Smooth muscle cell (in vitro differentiated cells): ENCODE measurements at regions not wholly inside any gene's neighbourhood (a gene's known extent, or its start where the extent isn't known, plus 50 kb on each side); places are given as distances from the start of the nearest gene placed in this dataset.

Experiments
- DNase-seq: peaks from one replicate; lab custom pipeline; 2025; ENCODE audit not compliant: unreplicated experiment; lab: John Stamatoyannopoulos, UW
- H2AFZ ChIP-seq: fragments of 200-600 bp; sonication (generic); 2 replicates; pipeline ENCODE4 v1.6.0; 2016; ENCODE audit warnings: antibody characterized with exemption, low read depth, mild to moderate bottlenecking
- H3F3A ChIP-seq: fragments of 200-600 bp; sonication (generic); 2 replicates; pipeline ENCODE4 v1.6.0; 2017; ENCODE audit warnings: antibody characterized with exemption, low read depth
- H3K27ac ChIP-seq: fragments of 200-600 bp; sonication (generic); 2 replicates; pipeline ENCODE4 v1.5.1; 2016; ENCODE audit warnings: low read depth, mild to moderate bottlenecking
- H3K27me3 ChIP-seq: fragments of 200-600 bp; sonication (generic); 2 replicates; pipeline ENCODE4 v1.6.1; 2016; ENCODE audit warnings: low read depth, mild to moderate bottlenecking
- H3K36me3 ChIP-seq: fragments of 200-600 bp; sonication (generic); 2 replicates; pipeline ENCODE4 v1.5.1; 2016; ENCODE audit warnings: low read depth
- H3K4me1 ChIP-seq: fragments of 200-600 bp; sonication (generic); 2 replicates; pipeline ENCODE4 v1.5.1; 2016; ENCODE audit warnings: low read depth
- H3K4me2 ChIP-seq: fragments of 200-600 bp; sonication (generic); 2 replicates; pipeline ENCODE4 v1.6.0; 2016; ENCODE audit warnings: mild to moderate bottlenecking
- H3K4me3 ChIP-seq: fragments of 200-600 bp; sonication (generic); 2 replicates; pipeline ENCODE4 v1.5.1; 2016; ENCODE audit warnings: mild to moderate bottlenecking
- H3K79me2 ChIP-seq: fragments of 200-600 bp; sonication (generic); 2 replicates; pipeline ENCODE4 v1.6.0; 2016; ENCODE audit warnings: low read depth, mild to moderate bottlenecking
- H3K9ac ChIP-seq: fragments of 200-600 bp; sonication (generic); 2 replicates; pipeline ENCODE4 v1.6.0; 2016; ENCODE audit warnings: low read depth
- H3K9me3 ChIP-seq: fragments of 200-600 bp; sonication (generic); replicated peaks from 2 replicates; pipeline ENCODE4 v1.5.1; 2016; ENCODE audit warnings: low read depth
- H4K20me1 ChIP-seq: fragments of 200-600 bp; sonication (generic); 2 replicates; pipeline ENCODE4 v1.6.0; 2016; ENCODE audit warnings: low read depth
- WGBS: methylation state at CpG from one replicate; pipeline ENCODE4 v1.1.7; 2016; ENCODE audit warnings: low lambda C conversion rate; 5-methylcytosine and 5-hydroxymethylcytosine counted together
- TF ChIP-seq, protein P1 (sequence below): fragments of 200-600 bp; sonication (generic); IDR thresholded peaks from 2 replicates; pipeline ENCODE4 v1.5.1; 2017; ENCODE audit warnings: borderline replicate concordance, mild to moderate bottlenecking, antibody characterized with exemption; ENCODE audit not compliant: insufficient read depth, poor library complexity, severe bottlenecking

DNA sequence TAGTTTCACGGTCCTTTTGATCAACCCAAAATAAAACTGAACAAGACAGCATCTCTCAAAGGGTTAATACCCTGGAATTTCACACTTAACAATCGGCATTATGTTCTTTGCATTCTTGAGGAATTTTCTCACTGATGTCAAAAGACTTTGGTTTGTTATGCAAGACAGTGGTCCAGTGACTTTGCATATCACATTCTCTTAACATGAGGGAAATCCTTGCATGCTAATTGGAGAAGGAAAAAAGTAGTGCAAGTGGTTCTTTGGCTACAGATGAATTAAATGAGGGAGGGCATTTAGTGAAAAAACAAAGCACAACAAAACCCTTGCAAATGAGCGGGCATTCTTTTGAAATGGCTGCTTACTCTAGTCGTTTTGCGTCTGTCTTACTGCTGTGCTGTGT, 105.1 kb upstream of the LIMCH1 start:
- H3K27ac ChIP-seq: no peak overlapping the region

DNA sequence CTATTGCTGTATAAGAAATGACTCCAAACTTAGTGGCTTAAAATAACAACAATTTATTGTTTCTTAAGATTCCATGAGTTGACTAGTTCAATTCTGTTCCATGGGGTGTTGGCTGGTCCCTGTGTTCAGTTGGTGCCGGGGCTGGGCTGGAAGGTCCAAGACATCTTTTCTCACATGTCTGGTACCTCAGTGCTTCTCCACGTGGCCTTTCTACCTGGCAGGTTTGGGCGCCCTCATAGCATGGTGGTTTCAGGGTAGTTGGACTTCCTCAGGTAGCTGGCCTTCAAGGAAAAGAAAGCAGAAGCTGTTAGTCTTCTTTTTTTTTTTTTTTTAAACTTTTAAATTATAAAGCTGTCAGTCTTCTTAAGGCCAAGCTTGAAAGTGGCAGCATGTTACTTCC, 104.6 kb upstream of the LIMCH1 start:
- no peak overlapping the region for H3K9ac ChIP-seq
- DNase-seq: no peak
- no peaks in the 10 kb centered on the region for H3K9me3 ChIP-seq
- no peak overlapping the region for H3K4me3 ChIP-seq
- H3K4me1 ChIP-seq: peaks cover 37% of the 10 kb centered on the region
- H3F3A ChIP-seq: no peaks in the 10 kb centered on the region
- no peaks in the 10 kb centered on the region for H3K36me3 ChIP-seq
- H3K27ac ChIP-seq: no peak overlapping the region
- H4K20me1 ChIP-seq: no peaks in the 10 kb centered on the region
- WGBS: 72% methylated on average over 3 of the region's 3 CpGs
- H3K27me3 ChIP-seq: no peaks in the 10 kb centered on the region
- peak overlapping the region; percentile 27 for H3K4me2 ChIP-seq
- TF ChIP-seq, protein P1, sequence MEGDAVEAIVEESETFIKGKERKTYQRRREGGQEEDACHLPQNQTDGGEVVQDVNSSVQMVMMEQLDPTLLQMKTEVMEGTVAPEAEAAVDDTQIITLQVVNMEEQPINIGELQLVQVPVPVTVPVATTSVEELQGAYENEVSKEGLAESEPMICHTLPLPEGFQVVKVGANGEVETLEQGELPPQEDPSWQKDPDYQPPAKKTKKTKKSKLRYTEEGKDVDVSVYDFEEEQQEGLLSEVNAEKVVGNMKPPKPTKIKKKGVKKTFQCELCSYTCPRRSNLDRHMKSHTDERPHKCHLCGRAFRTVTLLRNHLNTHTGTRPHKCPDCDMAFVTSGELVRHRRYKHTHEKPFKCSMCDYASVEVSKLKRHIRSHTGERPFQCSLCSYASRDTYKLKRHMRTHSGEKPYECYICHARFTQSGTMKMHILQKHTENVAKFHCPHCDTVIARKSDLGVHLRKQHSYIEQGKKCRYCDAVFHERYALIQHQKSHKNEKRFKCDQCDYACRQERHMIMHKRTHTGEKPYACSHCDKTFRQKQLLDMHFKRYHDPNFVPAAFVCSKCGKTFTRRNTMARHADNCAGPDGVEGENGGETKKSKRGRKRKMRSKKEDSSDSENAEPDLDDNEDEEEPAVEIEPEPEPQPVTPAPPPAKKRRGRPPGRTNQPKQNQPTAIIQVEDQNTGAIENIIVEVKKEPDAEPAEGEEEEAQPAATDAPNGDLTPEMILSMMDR: no peak
- no peak overlapping the region for H2AFZ ChIP-seq
- H3K79me2 ChIP-seq: no peaks in the 10 kb centered on the region

More for the DNA sequence above, 105.1 kb upstream of the LIMCH1 start:
- no peak for DNase-seq
- H3K9me3 ChIP-seq: no peaks in the 10 kb centered on the region
- TF ChIP-seq, protein P1: no peak
- no peak overlapping the region for H3K4me3 ChIP-seq
- H3K36me3 ChIP-seq: no peaks in the 10 kb centered on the region
- H3F3A ChIP-seq: no peaks in the 10 kb centered on the region
- H3K4me1 ChIP-seq: peaks cover 40% of the 10 kb centered on the region
- no peak overlapping the region for H2AFZ ChIP-seq
- H3K27me3 ChIP-seq: no peaks in the 10 kb centered on the region
- WGBS: 30% methylated on average over 5 of the region's 5 CpGs
- H4K20me1 ChIP-seq: no peaks in the 10 kb centered on the region
- no peaks in the 10 kb centered on the region for H3K79me2 ChIP-seq
- peak overlapping the region; percentile 27 for H3K4me2 ChIP-seq
- H3K9ac ChIP-seq: no peak overlapping the region

DNA sequence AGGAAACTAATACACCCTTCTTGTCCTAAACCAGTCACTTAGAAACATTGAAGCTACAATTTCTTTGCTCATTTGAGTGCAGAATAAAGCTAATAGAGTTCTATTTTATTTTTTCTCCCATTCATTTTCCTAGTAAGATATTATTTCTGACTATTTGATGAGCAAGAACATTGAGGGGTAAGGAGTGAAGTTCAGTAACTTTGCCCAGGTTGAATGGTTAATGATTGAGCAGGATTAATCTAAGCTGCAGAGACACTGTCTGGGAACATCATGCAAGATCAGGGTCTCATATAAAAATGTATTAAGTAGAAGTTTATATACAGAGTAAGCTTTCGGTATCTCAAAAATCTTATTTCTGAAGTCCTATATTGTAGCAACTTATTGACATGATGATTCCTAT, 102.4 kb upstream of the LIMCH1 start:
- peaks cover 33% of the 10 kb centered on the region for H3K4me1 ChIP-seq
- no peaks in the 10 kb centered on the region for H3K36me3 ChIP-seq
- no peak for DNase-seq
- H3K4me2 ChIP-seq: no peak overlapping the region
- H2AFZ ChIP-seq: no peak overlapping the region
- no peak overlapping the region for H3K9ac ChIP-seq
- H3K79me2 ChIP-seq: no peaks in the 10 kb centered on the region
- TF ChIP-seq, protein P1: no peak
- no peaks in the 10 kb centered on the region for H3K9me3 ChIP-seq
- H3K4me3 ChIP-seq: no peak overlapping the region
- H3K27ac ChIP-seq: no peak overlapping the region
- no peaks in the 10 kb centered on the region for H3K27me3 ChIP-seq
- 95% methylated on average over 1 of the region's 1 CpG for WGBS
- no peaks in the 10 kb centered on the region for H3F3A ChIP-seq
- H4K20me1 ChIP-seq: no peaks in the 10 kb centered on the region

DNA sequence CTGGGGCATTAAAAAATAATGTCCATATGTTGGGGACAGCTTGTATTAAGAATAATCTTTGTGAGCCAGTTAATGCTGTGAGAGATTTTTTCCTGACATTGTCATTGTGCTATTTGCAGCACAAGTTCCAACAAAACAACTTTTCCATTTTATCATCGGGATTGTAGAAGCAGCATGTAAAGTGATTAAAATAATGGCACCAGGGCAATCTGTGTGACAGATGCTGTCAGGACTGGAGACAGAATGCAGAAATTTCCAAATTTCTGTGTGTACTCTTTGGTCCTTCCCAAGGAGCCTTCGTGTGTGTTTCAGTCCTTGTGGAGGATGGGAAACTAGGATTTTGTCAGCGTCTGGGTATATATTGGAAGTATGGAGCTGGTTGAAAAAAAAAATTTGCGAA, 101.5 kb upstream of the LIMCH1 start:
- Histone ChIP-seq H2AFZ (no peak overlapping the region), H3K4me1 (peaks cover 33% of the 10 kb centered on the region), H3K4me3 (no peak overlapping the region), H3K27me3 (no peaks in the 10 kb centered on the region), H3K27ac (peak overlapping the region; percentile 1), H3K4me2 (no peak overlapping the region), H3F3A (no peaks in the 10 kb centered on the region), H3K9ac (no peak overlapping the region), H4K20me1 (no peaks in the 10 kb centered on the region), H3K9me3 (no peaks in the 10 kb centered on the region), H3K79me2 (no peaks in the 10 kb centered on the region), H3K36me3 (no peaks in the 10 kb centered on the region)
- WGBS: 45% methylated on average over 4 of the region's 4 CpGs
- no peak for DNase-seq
- TF ChIP-seq, protein P1: no peak
